HEK293 (cell line): ENCODE measurements at regions not wholly inside any gene's neighbourhood (a gene's known extent, or its start where the extent isn't known, plus 50 kb on each side); places are given as distances from the start of the nearest gene placed in this dataset.

Source experiments
- CTCF ChIP-seq: fragments of 450-650 bp; formaldehyde crosslinking; IDR thresholded peaks from 2 replicates; pipeline ENCODE4 v1.5.1; 2016; ENCODE audit warnings: missing biosample characterization, missing genetic modification characterization
- ZBTB17 ChIP-seq: fragments of 450-650 bp; formaldehyde crosslinking; IDR thresholded peaks from 2 replicates; pipeline ENCODE4 v1.5.1; 2016; ENCODE audit warnings: missing biosample characterization, missing genetic modification characterization
- ZNF114 ChIP-seq: fragments of 450-650 bp; formaldehyde crosslinking; IDR thresholded peaks from 2 replicates; pipeline ENCODE4 v1.5.0; 2017; ENCODE audit warnings: missing biosample characterization, missing genetic modification characterization
- ZNF560 ChIP-seq: fragments of 450-650 bp; formaldehyde crosslinking; IDR thresholded peaks from 2 replicates; pipeline ENCODE4 v1.5.1; 2017; ENCODE audit warnings: missing biosample characterization, missing genetic modification characterization, borderline replicate concordance
- ZNF626 ChIP-seq: fragments of 450-650 bp; sonication (Bioruptor Pico); formaldehyde crosslinking; IDR thresholded peaks from 2 replicates; pipeline ENCODE4 v1.5.1; 2018; ENCODE audit warnings: missing biosample characterization, missing genetic modification characterization, inconsistent platforms
- TF ChIP-seq, protein P1 (sequence below): fragments of 450-650 bp; formaldehyde crosslinking; IDR thresholded peaks from 2 replicates; pipeline ENCODE4 v1.5.1; 2016; ENCODE audit warnings: missing biosample characterization, missing genetic modification characterization

GRCh38 chr7:116617878-116618277 is 54.1 kb upstream of the MET start:
- TF ChIP-seq CTCF (tag by site-specific recombination) (no peak), ZNF560 (tag by site-specific recombination) (no peak), ZBTB17 (tag by site-specific recombination) (no peak), ZNF114 (tag by site-specific recombination) (no peak), ZNF626 (tag by site-specific recombination) (no peak)
- TF ChIP-seq, protein P1, sequence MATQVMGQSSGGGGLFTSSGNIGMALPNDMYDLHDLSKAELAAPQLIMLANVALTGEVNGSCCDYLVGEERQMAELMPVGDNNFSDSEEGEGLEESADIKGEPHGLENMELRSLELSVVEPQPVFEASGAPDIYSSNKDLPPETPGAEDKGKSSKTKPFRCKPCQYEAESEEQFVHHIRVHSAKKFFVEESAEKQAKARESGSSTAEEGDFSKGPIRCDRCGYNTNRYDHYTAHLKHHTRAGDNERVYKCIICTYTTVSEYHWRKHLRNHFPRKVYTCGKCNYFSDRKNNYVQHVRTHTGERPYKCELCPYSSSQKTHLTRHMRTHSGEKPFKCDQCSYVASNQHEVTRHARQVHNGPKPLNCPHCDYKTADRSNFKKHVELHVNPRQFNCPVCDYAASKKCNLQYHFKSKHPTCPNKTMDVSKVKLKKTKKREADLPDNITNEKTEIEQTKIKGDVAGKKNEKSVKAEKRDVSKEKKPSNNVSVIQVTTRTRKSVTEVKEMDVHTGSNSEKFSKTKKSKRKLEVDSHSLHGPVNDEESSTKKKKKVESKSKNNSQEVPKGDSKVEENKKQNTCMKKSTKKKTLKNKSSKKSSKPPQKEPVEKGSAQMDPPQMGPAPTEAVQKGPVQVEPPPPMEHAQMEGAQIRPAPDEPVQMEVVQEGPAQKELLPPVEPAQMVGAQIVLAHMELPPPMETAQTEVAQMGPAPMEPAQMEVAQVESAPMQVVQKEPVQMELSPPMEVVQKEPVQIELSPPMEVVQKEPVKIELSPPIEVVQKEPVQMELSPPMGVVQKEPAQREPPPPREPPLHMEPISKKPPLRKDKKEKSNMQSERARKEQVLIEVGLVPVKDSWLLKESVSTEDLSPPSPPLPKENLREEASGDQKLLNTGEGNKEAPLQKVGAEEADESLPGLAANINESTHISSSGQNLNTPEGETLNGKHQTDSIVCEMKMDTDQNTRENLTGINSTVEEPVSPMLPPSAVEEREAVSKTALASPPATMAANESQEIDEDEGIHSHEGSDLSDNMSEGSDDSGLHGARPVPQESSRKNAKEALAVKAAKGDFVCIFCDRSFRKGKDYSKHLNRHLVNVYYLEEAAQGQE (tag by site-specific recombination): no peak
